Neural cell (in vitro differentiated cells): ENCODE measurements at regions not wholly inside any gene's neighbourhood (a gene's known extent, or its start where the extent isn't known, plus 50 kb on each side); places are given as distances from the start of the nearest gene placed in this dataset.

Experiments
- H2AFZ ChIP-seq: fragments of 200-600, 300-800 bp; sonication (generic), shearing (Covaris generic); 2 replicates; pipeline ENCODE4 v1.6.0; 2014; ENCODE audit warnings: low read depth, mild to moderate bottlenecking, antibody characterized with exemption, low read length, moderate library complexity
- H3F3A ChIP-seq: fragments of 200-600 bp; shearing (Covaris generic); 2 replicates; pipeline ENCODE4 v1.6.1; 2016; ENCODE audit warnings: mild to moderate bottlenecking, moderate library complexity, mixed read lengths, antibody characterized with exemption, low read length; ENCODE audit not compliant: insufficient read depth, poor library complexity, severe bottlenecking
- H3K27ac ChIP-seq: fragments of 200-600, 300-800 bp; sonication (generic), shearing (Covaris generic); 2 replicates; pipeline ENCODE4 v1.5.1; 2014; ENCODE audit warnings: mild to moderate bottlenecking, low read length, moderate library complexity
- H3K27me3 ChIP-seq: fragments of 300-800, 200-600 bp; sonication (generic), shearing (Covaris generic); 2 replicates; pipeline ENCODE4 v1.6.0; 2014; ENCODE audit warnings: mild to moderate bottlenecking, low read depth, low read length, moderate library complexity; ENCODE audit not compliant: insufficient read depth
- H3K36me3 ChIP-seq: fragments of 300-800, 200-600 bp; sonication (generic), shearing (Covaris generic); 2 replicates; pipeline ENCODE4 v1.5.1; 2014; ENCODE audit warnings: mild to moderate bottlenecking, antibody characterized with exemption, low read length, moderate library complexity; ENCODE audit not compliant: insufficient read depth
- H3K4me2 ChIP-seq: fragments of 300-800, 200-600 bp; sonication (generic), shearing (Covaris generic); 2 replicates; pipeline ENCODE4 v1.6.0; 2014; ENCODE audit warnings: mild to moderate bottlenecking, low read length
- H3K4me3 ChIP-seq: fragments of 300-800, 200-600 bp; sonication (generic), shearing (Covaris generic); 2 replicates; pipeline ENCODE4 v1.5.1; 2014; ENCODE audit warnings: mild to moderate bottlenecking, low read length, moderate library complexity
- H3K79me2 ChIP-seq: fragments of 200-600 bp; shearing (Covaris generic); replicated peaks from 2 replicates; pipeline ENCODE4 v1.6.0; 2014; ENCODE audit warnings: mild to moderate bottlenecking, low read length, moderate library complexity; ENCODE audit not compliant: insufficient read depth
- H3K9ac ChIP-seq: fragments of 300-800, 200-600 bp; sonication (generic), shearing (Covaris generic); 2 replicates; pipeline ENCODE4 v1.6.1; 2016; ENCODE audit warnings: mild to moderate bottlenecking, low read length, mixed read lengths
- H3K9me2 ChIP-seq: fragments of 200-600 bp; shearing (Covaris generic); 2 replicates; pipeline ENCODE4 v1.6.1; 2016; ENCODE audit warnings: mild to moderate bottlenecking, low read length, mixed read lengths; ENCODE audit not compliant: insufficient read depth
- H3K9me3 ChIP-seq: fragments of 200-600, 300-800 bp; sonication (generic), shearing (Covaris generic); 2 replicates; pipeline ENCODE4 v1.6.1; 2016; ENCODE audit warnings: mild to moderate bottlenecking, mixed run types, low read length, moderate library complexity, mixed read lengths
- H4K20me1 ChIP-seq: fragments of 200-600 bp; shearing (Covaris generic); 2 replicates; pipeline ENCODE4 v1.6.1; 2016; ENCODE audit warnings: mild to moderate bottlenecking, mixed run types; ENCODE audit not compliant: insufficient read depth
- EP300 ChIP-seq: fragments of 450-650 bp; conservative IDR thresholded peaks from 2 replicates; pipeline ENCODE4 v1.6.1; 2014; ENCODE audit warnings: antibody characterized with exemption, mild to moderate bottlenecking, moderate library complexity; ENCODE audit not compliant: poor library complexity, severe bottlenecking
- EZH2 ChIP-seq: fragments of 200-600, 300-800 bp; shearing (Covaris generic), sonication (generic); IDR thresholded peaks from 2 replicates; pipeline ENCODE4 v1.6.1; 2014; ENCODE audit warnings: antibody characterized with exemption, low read length, borderline replicate concordance, mild to moderate bottlenecking; ENCODE audit not compliant: insufficient read depth, poor library complexity, severe bottlenecking
- MXI1 ChIP-seq: fragments of 450-650 bp; conservative IDR thresholded peaks from 2 replicates; pipeline ENCODE4 v1.6.1; 2014; ENCODE audit warnings: antibody characterized with exemption, mild to moderate bottlenecking; ENCODE audit not compliant: poor library complexity, severe bottlenecking
- POLR2AphosphoS5 ChIP-seq: IDR thresholded peaks from 2 replicates; pipeline ENCODE4 v1.6.1; 2012
- RAD21 ChIP-seq: fragments of 450-650 bp; conservative IDR thresholded peaks from 2 replicates; pipeline ENCODE4 v1.6.1; 2014; ENCODE audit warnings: antibody characterized with exemption, mild to moderate bottlenecking, moderate library complexity
- SMC3 ChIP-seq: fragments of 450-650 bp; conservative IDR thresholded peaks from 2 replicates; pipeline ENCODE4 v1.6.1; 2014; ENCODE audit warnings: antibody characterized with exemption, mild to moderate bottlenecking, moderate library complexity; ENCODE audit not compliant: poor library complexity
- TAF1 ChIP-seq: IDR thresholded peaks from 2 replicates; pipeline ENCODE4 v1.6.1; 2012; ENCODE audit warnings: low read depth
- TF ChIP-seq, protein P1 (sequence below): IDR thresholded peaks from 2 replicates; pipeline ENCODE4 v1.6.1; 2012; ENCODE audit warnings: borderline replicate concordance
- TF ChIP-seq, protein P2 (sequence below): fragments of 450-650 bp; IDR thresholded peaks from 2 replicates; pipeline ENCODE4 v1.5.1; 2014; ENCODE audit warnings: antibody characterized with exemption, mild to moderate bottlenecking, moderate library complexity; ENCODE audit not compliant: poor library complexity, severe bottlenecking

GRCh38 chr2:199113111-199113510 is 344.6 kb downstream of the SATB2 start:
- H3K27me3 ChIP-seq = no peaks in the 10 kb centered on the region
- H3K27ac ChIP-seq = no peak overlapping the region
- no peak overlapping the region for H3K9ac ChIP-seq
- H3K4me2 ChIP-seq = no peak overlapping the region
- H3K4me3 ChIP-seq = no peak overlapping the region
- no peaks in the 10 kb centered on the region for H4K20me1 ChIP-seq
- no peaks in the 10 kb centered on the region for H3K9me3 ChIP-seq
- no peak overlapping the region for H2AFZ ChIP-seq
- TF ChIP-seq EZH2 (no peak), TAF1 (no peak), POLR2AphosphoS5 (no peak), RAD21 (no peak), MXI1 (no peak), SMC3 (no peak), EP300 (no peak)
- TF ChIP-seq, protein P1, sequence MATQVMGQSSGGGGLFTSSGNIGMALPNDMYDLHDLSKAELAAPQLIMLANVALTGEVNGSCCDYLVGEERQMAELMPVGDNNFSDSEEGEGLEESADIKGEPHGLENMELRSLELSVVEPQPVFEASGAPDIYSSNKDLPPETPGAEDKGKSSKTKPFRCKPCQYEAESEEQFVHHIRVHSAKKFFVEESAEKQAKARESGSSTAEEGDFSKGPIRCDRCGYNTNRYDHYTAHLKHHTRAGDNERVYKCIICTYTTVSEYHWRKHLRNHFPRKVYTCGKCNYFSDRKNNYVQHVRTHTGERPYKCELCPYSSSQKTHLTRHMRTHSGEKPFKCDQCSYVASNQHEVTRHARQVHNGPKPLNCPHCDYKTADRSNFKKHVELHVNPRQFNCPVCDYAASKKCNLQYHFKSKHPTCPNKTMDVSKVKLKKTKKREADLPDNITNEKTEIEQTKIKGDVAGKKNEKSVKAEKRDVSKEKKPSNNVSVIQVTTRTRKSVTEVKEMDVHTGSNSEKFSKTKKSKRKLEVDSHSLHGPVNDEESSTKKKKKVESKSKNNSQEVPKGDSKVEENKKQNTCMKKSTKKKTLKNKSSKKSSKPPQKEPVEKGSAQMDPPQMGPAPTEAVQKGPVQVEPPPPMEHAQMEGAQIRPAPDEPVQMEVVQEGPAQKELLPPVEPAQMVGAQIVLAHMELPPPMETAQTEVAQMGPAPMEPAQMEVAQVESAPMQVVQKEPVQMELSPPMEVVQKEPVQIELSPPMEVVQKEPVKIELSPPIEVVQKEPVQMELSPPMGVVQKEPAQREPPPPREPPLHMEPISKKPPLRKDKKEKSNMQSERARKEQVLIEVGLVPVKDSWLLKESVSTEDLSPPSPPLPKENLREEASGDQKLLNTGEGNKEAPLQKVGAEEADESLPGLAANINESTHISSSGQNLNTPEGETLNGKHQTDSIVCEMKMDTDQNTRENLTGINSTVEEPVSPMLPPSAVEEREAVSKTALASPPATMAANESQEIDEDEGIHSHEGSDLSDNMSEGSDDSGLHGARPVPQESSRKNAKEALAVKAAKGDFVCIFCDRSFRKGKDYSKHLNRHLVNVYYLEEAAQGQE = no peak
- TF ChIP-seq, protein P2, sequence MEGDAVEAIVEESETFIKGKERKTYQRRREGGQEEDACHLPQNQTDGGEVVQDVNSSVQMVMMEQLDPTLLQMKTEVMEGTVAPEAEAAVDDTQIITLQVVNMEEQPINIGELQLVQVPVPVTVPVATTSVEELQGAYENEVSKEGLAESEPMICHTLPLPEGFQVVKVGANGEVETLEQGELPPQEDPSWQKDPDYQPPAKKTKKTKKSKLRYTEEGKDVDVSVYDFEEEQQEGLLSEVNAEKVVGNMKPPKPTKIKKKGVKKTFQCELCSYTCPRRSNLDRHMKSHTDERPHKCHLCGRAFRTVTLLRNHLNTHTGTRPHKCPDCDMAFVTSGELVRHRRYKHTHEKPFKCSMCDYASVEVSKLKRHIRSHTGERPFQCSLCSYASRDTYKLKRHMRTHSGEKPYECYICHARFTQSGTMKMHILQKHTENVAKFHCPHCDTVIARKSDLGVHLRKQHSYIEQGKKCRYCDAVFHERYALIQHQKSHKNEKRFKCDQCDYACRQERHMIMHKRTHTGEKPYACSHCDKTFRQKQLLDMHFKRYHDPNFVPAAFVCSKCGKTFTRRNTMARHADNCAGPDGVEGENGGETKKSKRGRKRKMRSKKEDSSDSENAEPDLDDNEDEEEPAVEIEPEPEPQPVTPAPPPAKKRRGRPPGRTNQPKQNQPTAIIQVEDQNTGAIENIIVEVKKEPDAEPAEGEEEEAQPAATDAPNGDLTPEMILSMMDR = no peak
- H3K9me2 ChIP-seq = no peaks in the 10 kb centered on the region
- no peaks in the 10 kb centered on the region for H3F3A ChIP-seq
- no peaks in the 10 kb centered on the region for H3K79me2 ChIP-seq
- H3K36me3 ChIP-seq = no peaks in the 10 kb centered on the region

GRCh38 chr2:199111458-199111857 is 346.3 kb downstream of the SATB2 start:
- H3K27ac ChIP-seq = no peak overlapping the region
- H3K4me3 ChIP-seq = no peak overlapping the region
- no peaks in the 10 kb centered on the region for H3K36me3 ChIP-seq
- H3K79me2 ChIP-seq = no peaks in the 10 kb centered on the region
- no peaks in the 10 kb centered on the region for H3K9me2 ChIP-seq
- no peak overlapping the region for H3K9ac ChIP-seq
- H3K9me3 ChIP-seq = no peaks in the 10 kb centered on the region
- no peak overlapping the region for H2AFZ ChIP-seq
- TF ChIP-seq, protein P1 = no peak
- H3K4me2 ChIP-seq = no peak overlapping the region
- no peaks in the 10 kb centered on the region for H3F3A ChIP-seq
- no peaks in the 10 kb centered on the region for H4K20me1 ChIP-seq
- no peaks in the 10 kb centered on the region for H3K27me3 ChIP-seq
